HL-60 (cell line): ENCODE measurements at regions not wholly inside any gene's neighbourhood (a gene's known extent, or its start where the extent isn't known, plus 50 kb on each side); places are given as distances from the start of the nearest gene placed in this dataset.

Experiments
- DNase-seq, 2 experiments: peaks; one replicate each; pipeline ENCODE4 v3.0.0-alpha.2; 2010 to 2020; ENCODE audit warnings: low read depth in 1 of 2, low spot score in 1 of 2
- H3K27ac ChIP-seq: fragments of 250-450 bp; sonication (Bioruptor Pico); replicated peaks from 2 replicates; pipeline ENCODE4 v1.5.1; 2020; ENCODE audit warnings: mild to moderate bottlenecking, moderate library complexity
- H3K27me3 ChIP-seq: fragments of 250-450 bp; sonication (Bioruptor Pico); 2 replicates; pipeline ENCODE4 v1.5.1; 2021; ENCODE audit warnings: mild to moderate bottlenecking, moderate library complexity; ENCODE audit not compliant: insufficient read depth, poor library complexity, severe bottlenecking
- H3K4me3 ChIP-seq: replicated peaks from 2 replicates; pipeline ENCODE4 v1.5.1; 2011; ENCODE audit warnings: mild to moderate bottlenecking, control low read depth, low read length; ENCODE audit not compliant: insufficient read depth
- GABPA ChIP-seq: IDR thresholded peaks from 2 replicates; pipeline ENCODE4 v1.6.1; 2012; ENCODE audit warnings: low read depth
- POLR2AphosphoS5 ChIP-seq: IDR thresholded peaks from 2 replicates; pipeline ENCODE4 v1.6.1; 2012; ENCODE audit warnings: low read depth
- SPI1 ChIP-seq: IDR thresholded peaks from 2 replicates; pipeline ENCODE4 v1.6.1; 2012; ENCODE audit warnings: low read depth, mild to moderate bottlenecking, borderline replicate concordance
- TF ChIP-seq, protein P1 (sequence below): IDR thresholded peaks from 2 replicates; pipeline ENCODE4 v1.6.1; 2012; ENCODE audit warnings: low read depth; ENCODE audit not compliant: insufficient replicate concordance
- TF ChIP-seq, protein P2 (sequence below): IDR thresholded peaks from one replicate; pipeline ENCODE4 v1.5.1; 2011; ENCODE audit warnings: low read length, control low read depth, inconsistent platforms; ENCODE audit not compliant: insufficient read depth

DNA sequence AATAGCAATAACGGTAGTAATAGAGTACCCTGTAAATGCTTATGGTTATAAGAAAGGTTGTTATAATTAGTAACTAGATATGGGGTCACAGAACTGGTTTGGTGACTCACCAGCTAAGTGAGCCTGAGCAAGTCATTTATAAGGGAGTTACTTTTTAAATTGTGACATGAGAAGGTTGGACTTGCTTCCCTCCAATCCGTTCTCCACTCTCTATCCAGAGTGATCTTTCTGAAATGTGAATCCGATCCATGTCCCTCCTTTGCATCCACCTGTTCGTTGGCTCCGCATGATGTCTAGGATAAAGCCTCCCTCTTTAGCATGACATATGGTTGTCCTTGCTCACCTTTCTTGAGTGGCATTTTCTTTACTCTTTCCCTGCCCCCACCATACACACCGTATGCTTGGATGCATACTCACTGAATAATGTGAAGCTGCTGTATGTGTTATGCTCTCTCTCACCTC, 83.1 kb downstream of the CDC42EP3 start:
- TF ChIP-seq, protein P1, sequence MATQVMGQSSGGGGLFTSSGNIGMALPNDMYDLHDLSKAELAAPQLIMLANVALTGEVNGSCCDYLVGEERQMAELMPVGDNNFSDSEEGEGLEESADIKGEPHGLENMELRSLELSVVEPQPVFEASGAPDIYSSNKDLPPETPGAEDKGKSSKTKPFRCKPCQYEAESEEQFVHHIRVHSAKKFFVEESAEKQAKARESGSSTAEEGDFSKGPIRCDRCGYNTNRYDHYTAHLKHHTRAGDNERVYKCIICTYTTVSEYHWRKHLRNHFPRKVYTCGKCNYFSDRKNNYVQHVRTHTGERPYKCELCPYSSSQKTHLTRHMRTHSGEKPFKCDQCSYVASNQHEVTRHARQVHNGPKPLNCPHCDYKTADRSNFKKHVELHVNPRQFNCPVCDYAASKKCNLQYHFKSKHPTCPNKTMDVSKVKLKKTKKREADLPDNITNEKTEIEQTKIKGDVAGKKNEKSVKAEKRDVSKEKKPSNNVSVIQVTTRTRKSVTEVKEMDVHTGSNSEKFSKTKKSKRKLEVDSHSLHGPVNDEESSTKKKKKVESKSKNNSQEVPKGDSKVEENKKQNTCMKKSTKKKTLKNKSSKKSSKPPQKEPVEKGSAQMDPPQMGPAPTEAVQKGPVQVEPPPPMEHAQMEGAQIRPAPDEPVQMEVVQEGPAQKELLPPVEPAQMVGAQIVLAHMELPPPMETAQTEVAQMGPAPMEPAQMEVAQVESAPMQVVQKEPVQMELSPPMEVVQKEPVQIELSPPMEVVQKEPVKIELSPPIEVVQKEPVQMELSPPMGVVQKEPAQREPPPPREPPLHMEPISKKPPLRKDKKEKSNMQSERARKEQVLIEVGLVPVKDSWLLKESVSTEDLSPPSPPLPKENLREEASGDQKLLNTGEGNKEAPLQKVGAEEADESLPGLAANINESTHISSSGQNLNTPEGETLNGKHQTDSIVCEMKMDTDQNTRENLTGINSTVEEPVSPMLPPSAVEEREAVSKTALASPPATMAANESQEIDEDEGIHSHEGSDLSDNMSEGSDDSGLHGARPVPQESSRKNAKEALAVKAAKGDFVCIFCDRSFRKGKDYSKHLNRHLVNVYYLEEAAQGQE = no peak
- TF ChIP-seq, protein P2, sequence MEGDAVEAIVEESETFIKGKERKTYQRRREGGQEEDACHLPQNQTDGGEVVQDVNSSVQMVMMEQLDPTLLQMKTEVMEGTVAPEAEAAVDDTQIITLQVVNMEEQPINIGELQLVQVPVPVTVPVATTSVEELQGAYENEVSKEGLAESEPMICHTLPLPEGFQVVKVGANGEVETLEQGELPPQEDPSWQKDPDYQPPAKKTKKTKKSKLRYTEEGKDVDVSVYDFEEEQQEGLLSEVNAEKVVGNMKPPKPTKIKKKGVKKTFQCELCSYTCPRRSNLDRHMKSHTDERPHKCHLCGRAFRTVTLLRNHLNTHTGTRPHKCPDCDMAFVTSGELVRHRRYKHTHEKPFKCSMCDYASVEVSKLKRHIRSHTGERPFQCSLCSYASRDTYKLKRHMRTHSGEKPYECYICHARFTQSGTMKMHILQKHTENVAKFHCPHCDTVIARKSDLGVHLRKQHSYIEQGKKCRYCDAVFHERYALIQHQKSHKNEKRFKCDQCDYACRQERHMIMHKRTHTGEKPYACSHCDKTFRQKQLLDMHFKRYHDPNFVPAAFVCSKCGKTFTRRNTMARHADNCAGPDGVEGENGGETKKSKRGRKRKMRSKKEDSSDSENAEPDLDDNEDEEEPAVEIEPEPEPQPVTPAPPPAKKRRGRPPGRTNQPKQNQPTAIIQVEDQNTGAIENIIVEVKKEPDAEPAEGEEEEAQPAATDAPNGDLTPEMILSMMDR = no peak
- TF ChIP-seq POLR2AphosphoS5 (no peak), SPI1 (no peak), GABPA (no peak)
- Histone ChIP-seq H3K27me3 (no peaks in the 10 kb centered on the region), H3K27ac (no peak overlapping the region), H3K4me3 (no peak overlapping the region)
- no peak for DNase-seq

DNA sequence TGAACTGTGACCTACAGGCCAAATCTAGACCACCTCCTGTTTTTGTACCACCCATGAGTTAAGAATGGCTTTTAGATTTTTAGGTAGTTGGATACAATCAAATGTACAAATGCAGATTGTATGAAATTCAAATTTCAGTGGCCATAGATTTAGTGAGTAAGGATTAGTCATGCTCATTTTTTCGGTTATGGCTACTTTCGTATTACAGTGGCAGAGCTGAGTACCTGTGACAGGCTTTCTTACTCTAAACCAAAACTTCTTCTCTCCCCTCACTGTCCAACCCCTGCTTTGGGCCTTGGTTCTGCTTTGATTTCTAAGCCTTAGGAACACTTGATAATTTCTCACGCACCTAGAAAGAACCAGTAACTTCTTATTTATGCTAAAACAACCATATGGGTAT, 82.1 kb downstream of the CDC42EP3 start:
- DNase-seq = no peak
- no peaks in the 10 kb centered on the region for H3K27me3 ChIP-seq
- no peak overlapping the region for H3K27ac ChIP-seq
- H3K4me3 ChIP-seq = no peak overlapping the region
- TF ChIP-seq POLR2AphosphoS5 (no peak), GABPA (no peak), SPI1 (no peak)
- TF ChIP-seq, protein P1 = no peak
- TF ChIP-seq, protein P2 = no peak

DNA sequence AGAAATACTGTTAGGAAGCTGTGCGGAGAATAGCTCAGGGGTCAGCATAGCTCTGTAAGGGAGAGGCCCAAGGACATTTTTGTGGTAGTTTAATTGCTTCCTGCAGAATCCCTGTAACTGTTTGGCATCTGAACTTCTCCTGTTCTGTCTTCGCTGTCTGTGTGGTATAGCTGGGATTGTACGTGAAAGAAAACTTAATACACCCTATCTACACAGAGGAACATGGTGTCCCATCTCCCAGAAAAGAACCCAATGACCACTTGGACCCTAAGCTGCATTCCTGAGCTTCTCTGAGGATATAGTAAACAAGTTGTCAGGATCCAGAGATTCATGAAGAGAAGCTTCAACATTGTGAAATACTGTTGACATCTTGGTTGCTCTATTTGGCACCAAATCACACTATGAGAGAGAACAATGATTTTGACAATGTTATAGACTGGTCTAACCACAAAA, 81.3 kb downstream of the CDC42EP3 start:
- TF ChIP-seq, protein P2 = no peak
- no peak for TF ChIP-seq POLR2AphosphoS5
- TF ChIP-seq, protein P1 = no peak
- TF ChIP-seq SPI1 = no peak
- no peak for TF ChIP-seq GABPA
- H3K4me3 ChIP-seq = no peak overlapping the region
- no peak overlapping the region for H3K27ac ChIP-seq
- no peak for DNase-seq
- H3K27me3 ChIP-seq = no peaks in the 10 kb centered on the region
